ENCODE measurements at regions not wholly inside any gene's neighbourhood (a gene's known extent, or its start where the extent isn't known, plus 50 kb on each side); places are given as distances from the start of the nearest gene placed in this dataset.

- POLR2A ChIA-PET: interaction anchor here in 1 of 2 donors (0.6 kb wide), 1 partner anchor 9 kb away, joined by 4 read pairs; no protein-coding TSS in a partner anchor
- no peaks in the 10 kb centered on the region for H3K4me1 Mint-ChIP-seq
These were observed 282.5 kb upstream of the KYNU start for GRCh38 chr2:142594935-142595334.

GRCh38 chr2:142592171-142592570, 285.3 kb upstream of the KYNU start:
- Mint-ChIP-seq H3K9me3 (peaks cover 0 to 5% (median 0%) of the 10 kb centered on the region in 3 donors), H3K27ac (no peak overlapping the region), H3K36me3 (no peaks in the 10 kb centered on the region), H3K4me3 (no peak overlapping the region), H3K4me1 (no peaks in the 10 kb centered on the region), H3K27me3 (no peaks in the 10 kb centered on the region)
- WGBS (ENCODE audit: insufficient coverage): no CpG with 5 or more reads among the region's 3 CpGs
- Histone ChIP-seq H3K4me3 (ENCODE audit: control insufficient read depth in 1 of 2, extremely low read depth in 1 of 2, low read length in 1 of 2) (no peak overlapping the region), H3K9me3 (no peaks in the 10 kb centered on the region), H3K36me3 (ENCODE audit: control insufficient read depth in 2 of 2, extremely low read depth in 1 of 2, insufficient read depth in 1 of 2, low read length in 1 of 2) (no peaks in the 10 kb centered on the region), H3K27me3 (replicated peaks in 1 of 2; ENCODE audit: control insufficient read depth in 2 of 2, extremely low read depth in 1 of 2, insufficient read depth in 2 of 2, low read length in 1 of 2) (no peaks in the 10 kb centered on the region), H3K4me1 (ENCODE audit: control insufficient read depth in 1 of 2, extremely low read depth in 1 of 2, insufficient read depth in 2 of 2, low read length in 2 of 2) (no peaks in the 10 kb centered on the region), H3K27ac (ENCODE audit: low read length) (no peak overlapping the region)
- no peak for DNase-seq
- POLR2A ChIA-PET: interaction anchor here in 1 of 2 donors (0.6 kb wide), 1 partner anchor 28 kb away, joined by 3 read pairs; no protein-coding TSS in a partner anchor
- CTCF ChIA-PET: no interaction called here
- ATAC-seq (replicated peaks in 1 of 4): no peak

More at GRCh38 chr2:142594935-142595334, 282.5 kb upstream of the KYNU start:
- H3K36me3 Mint-ChIP-seq: no peaks in the 10 kb centered on the region
- H3K9me3 ChIP-seq: no peaks in the 10 kb centered on the region
- peaks cover 0 to 3% (median 0%) of the 10 kb centered on the region in 3 donors for H3K9me3 Mint-ChIP-seq
- H3K4me3 ChIP-seq (ENCODE audit: control insufficient read depth in 1 of 2, extremely low read depth in 1 of 2, low read length in 1 of 2): no peak overlapping the region
- no peaks in the 10 kb centered on the region for H3K36me3 ChIP-seq (ENCODE audit: control insufficient read depth in 2 of 2, extremely low read depth in 1 of 2, insufficient read depth in 1 of 2, low read length in 1 of 2)
- H3K4me1 ChIP-seq (ENCODE audit: control insufficient read depth in 1 of 2, extremely low read depth in 1 of 2, insufficient read depth in 2 of 2, low read length in 2 of 2): no peaks in the 10 kb centered on the region
- CTCF ChIA-PET: no interaction called here
- H3K27me3 Mint-ChIP-seq: no peaks in the 10 kb centered on the region
- no peak overlapping the region for H3K27ac Mint-ChIP-seq
- no CpG with 5 or more reads among the region's 2 CpGs for WGBS (ENCODE audit: insufficient coverage)
- ATAC-seq (replicated peaks in 1 of 4): no peak
- H3K4me3 Mint-ChIP-seq: no peak overlapping the region
- no peak for DNase-seq
- no peaks in the 10 kb centered on the region for H3K27me3 ChIP-seq (replicated peaks in 1 of 2; ENCODE audit: control insufficient read depth in 2 of 2, extremely low read depth in 1 of 2, insufficient read depth in 2 of 2, low read length in 1 of 2)
- H3K27ac ChIP-seq (ENCODE audit: low read length): no peak overlapping the region

- ATAC-seq (replicated peaks in 1 of 4): no peak
- no peaks in the 10 kb centered on the region for H3K4me1 Mint-ChIP-seq
- POLR2A ChIA-PET: interaction anchor here in 1 of 2 donors (0.6 kb wide), 1 partner anchor 27 kb away, joined by 3 read pairs; no protein-coding TSS in a partner anchor
- H3K36me3 ChIP-seq (ENCODE audit: control insufficient read depth in 2 of 2, extremely low read depth in 1 of 2, insufficient read depth in 1 of 2, low read length in 1 of 2): no peaks in the 10 kb centered on the region
- no peaks in the 10 kb centered on the region for H3K4me1 ChIP-seq (ENCODE audit: control insufficient read depth in 1 of 2, extremely low read depth in 1 of 2, insufficient read depth in 2 of 2, low read length in 2 of 2)
- no peak overlapping the region for H3K27ac Mint-ChIP-seq
- CTCF ChIA-PET: interaction anchor here in 1 of 2 donors (0.6 kb wide), 1 partner anchor 56 kb away, joined by 6 read pairs; no protein-coding TSS in a partner anchor
- no peak overlapping the region for H3K4me3 Mint-ChIP-seq
- no peak for DNase-seq
- no peaks in the 10 kb centered on the region for H3K27me3 Mint-ChIP-seq
- H3K4me3 ChIP-seq (ENCODE audit: control insufficient read depth in 1 of 2, extremely low read depth in 1 of 2, low read length in 1 of 2): no peak overlapping the region
- no peaks in the 10 kb centered on the region for H3K9me3 ChIP-seq
- peaks cover 0 to 5% (median 0%) of the 10 kb centered on the region in 3 donors for H3K9me3 Mint-ChIP-seq
- H3K27me3 ChIP-seq (replicated peaks in 1 of 2; ENCODE audit: control insufficient read depth in 2 of 2, extremely low read depth in 1 of 2, insufficient read depth in 2 of 2, low read length in 1 of 2): no peaks in the 10 kb centered on the region
- no peaks in the 10 kb centered on the region for H3K36me3 Mint-ChIP-seq
- H3K27ac ChIP-seq (ENCODE audit: low read length): no peak overlapping the region
- WGBS (ENCODE audit: insufficient coverage): no CpG with 5 or more reads among the region's 2 CpGs
These were observed 286.0 kb upstream of the KYNU start for GRCh38 chr2:142591420-142591819.

DNA sequence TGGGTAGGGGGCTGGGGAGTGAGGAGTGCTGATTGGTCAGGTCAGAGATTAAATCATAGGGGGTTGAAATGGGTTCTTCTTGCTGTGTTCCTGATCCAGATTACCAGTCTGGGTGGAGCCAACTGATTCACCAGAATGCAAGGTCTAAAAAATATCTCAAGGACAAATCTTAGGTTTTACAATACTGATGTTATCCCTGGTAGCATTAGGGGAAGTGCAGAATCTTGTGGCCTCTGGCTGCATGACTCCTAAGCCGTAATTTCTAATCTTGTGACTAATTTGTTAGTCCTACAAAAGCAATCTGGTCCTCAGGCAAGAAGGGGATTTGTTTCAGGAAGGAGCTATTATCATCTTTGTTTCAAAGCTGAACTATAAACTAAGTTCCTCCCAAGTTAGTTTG, 289.2 kb upstream of the KYNU start:
- Mint-ChIP-seq H3K27me3 (no peaks in the 10 kb centered on the region), H3K4me1 (no peaks in the 10 kb centered on the region), H3K27ac (no peak overlapping the region), H3K36me3 (no peaks in the 10 kb centered on the region), H3K4me3 (no peak overlapping the region), H3K9me3 (peaks cover 0 to 5% (median 0%) of the 10 kb centered on the region in 3 donors)
- no peaks in the 10 kb centered on the region for H3K27me3 ChIP-seq (replicated peaks in 1 of 2; ENCODE audit: control insufficient read depth in 2 of 2, extremely low read depth in 1 of 2, insufficient read depth in 2 of 2, low read length in 1 of 2)
- H3K27ac ChIP-seq (ENCODE audit: low read length): no peak overlapping the region
- H3K4me1 ChIP-seq (ENCODE audit: control insufficient read depth in 1 of 2, extremely low read depth in 1 of 2, insufficient read depth in 2 of 2, low read length in 2 of 2): no peaks in the 10 kb centered on the region
- DNase-seq (no peak), ATAC-seq (replicated peaks in 1 of 4) (no peak)
- H3K36me3 ChIP-seq (ENCODE audit: control insufficient read depth in 2 of 2, extremely low read depth in 1 of 2, insufficient read depth in 1 of 2, low read length in 1 of 2): no peaks in the 10 kb centered on the region
- WGBS (ENCODE audit: insufficient coverage): no CpG with 5 or more reads among the region's 1 CpG
- no peaks in the 10 kb centered on the region for H3K9me3 ChIP-seq
- CTCF ChIA-PET: no interaction called here
- POLR2A ChIA-PET: no interaction called here
- H3K4me3 ChIP-seq (ENCODE audit: control insufficient read depth in 1 of 2, extremely low read depth in 1 of 2, low read length in 1 of 2): no peak overlapping the region

- H3K4me3 Mint-ChIP-seq: no peak overlapping the region
- peaks cover 2 to 8% (median 5%) of the 10 kb centered on the region in 3 donors for H3K9me3 Mint-ChIP-seq
These were observed 290.5 kb upstream of the KYNU start for GRCh38 chr2:142586693-142587580.

GRCh38 chr2:142585785-142586184, 291.7 kb upstream of the KYNU start:
- no peak overlapping the region for H3K27ac ChIP-seq (ENCODE audit: low read length)
- Mint-ChIP-seq H3K9me3 (peaks cover 5 to 9% (median 8%) of the 10 kb centered on the region in 3 donors), H3K27ac (no peak overlapping the region), H3K4me1 (no peaks in the 10 kb centered on the region), H3K4me3 (no peak overlapping the region), H3K36me3 (no peaks in the 10 kb centered on the region), H3K27me3 (no peaks in the 10 kb centered on the region)
- no peaks in the 10 kb centered on the region for H3K36me3 ChIP-seq (ENCODE audit: control insufficient read depth in 2 of 2, extremely low read depth in 1 of 2, insufficient read depth in 1 of 2, low read length in 1 of 2)
- no peaks in the 10 kb centered on the region for H3K9me3 ChIP-seq
- POLR2A ChIA-PET: no interaction called here
- ATAC-seq (replicated peaks in 1 of 4) (no peak), DNase-seq (no peak)
- no peaks in the 10 kb centered on the region for H3K4me1 ChIP-seq (ENCODE audit: control insufficient read depth in 1 of 2, extremely low read depth in 1 of 2, insufficient read depth in 2 of 2, low read length in 2 of 2)
- H3K4me3 ChIP-seq (ENCODE audit: control insufficient read depth in 1 of 2, extremely low read depth in 1 of 2, low read length in 1 of 2): no peak overlapping the region
- WGBS (ENCODE audit: insufficient coverage): 50% methylated on average over 1 of the region's 2 CpGs
- no peaks in the 10 kb centered on the region for H3K27me3 ChIP-seq (replicated peaks in 1 of 2; ENCODE audit: control insufficient read depth in 2 of 2, extremely low read depth in 1 of 2, insufficient read depth in 2 of 2, low read length in 1 of 2)
- CTCF ChIA-PET: no interaction called here

More at GRCh38 chr2:142586693-142587580, 290.5 kb upstream of the KYNU start:
- H3K4me3 ChIP-seq (ENCODE audit: control insufficient read depth in 1 of 2, extremely low read depth in 1 of 2, low read length in 1 of 2): no peak overlapping the region
- no peaks in the 10 kb centered on the region for H3K27me3 Mint-ChIP-seq
- H3K4me1 ChIP-seq (ENCODE audit: control insufficient read depth in 1 of 2, extremely low read depth in 1 of 2, insufficient read depth in 2 of 2, low read length in 2 of 2): no peaks in the 10 kb centered on the region
- H3K36me3 ChIP-seq (ENCODE audit: control insufficient read depth in 2 of 2, extremely low read depth in 1 of 2, insufficient read depth in 1 of 2, low read length in 1 of 2): no peaks in the 10 kb centered on the region
- no peaks in the 10 kb centered on the region for H3K36me3 Mint-ChIP-seq
- CTCF ChIA-PET: no interaction called here
- no peaks in the 10 kb centered on the region for H3K9me3 ChIP-seq
- H3K27ac Mint-ChIP-seq: no peak overlapping the region
- H3K27ac ChIP-seq (ENCODE audit: low read length): no peak overlapping the region
- peak in 1 of 35 experiments; percentile 1 for DNase-seq
- no peaks in the 10 kb centered on the region for H3K27me3 ChIP-seq (replicated peaks in 1 of 2; ENCODE audit: control insufficient read depth in 2 of 2, extremely low read depth in 1 of 2, insufficient read depth in 2 of 2, low read length in 1 of 2)
- no peak for ATAC-seq (replicated peaks in 1 of 4)
- POLR2A ChIA-PET: interaction anchor here in 1 of 2 donors (0.8 kb wide), 1 partner anchor 8 kb away, joined by 4 read pairs; no protein-coding TSS in a partner anchor
- H3K4me1 Mint-ChIP-seq: no peaks in the 10 kb centered on the region
- 56% methylated on average over 3 of the region's 5 CpGs for WGBS (ENCODE audit: insufficient coverage)

Measured in T-cell (primary cell).